Sigmoid colon (tissue), 6 donors: ENCODE measurements at regions not wholly inside any gene's neighbourhood (a gene's known extent, or its start where the extent isn't known, plus 50 kb on each side); places are given as distances from the start of the nearest gene placed in this dataset.

Experiments used
- DNase-seq: peaks from one replicate; pipeline ENCODE4 v3.0.0-alpha.2; 2019
- H3K27ac ChIP-seq, 4 donors: fragments of 200-600 bp; sonication (generic); one replicate each; pipeline ENCODE4 v1.5.1; 2016 to 2019; ENCODE audit warnings: mild to moderate bottlenecking in 1 of 4
- H3K27me3 ChIP-seq, 3 donors: fragments of 200-600 bp; sonication (generic); one replicate each; pipeline ENCODE4 v1.5.1; 2019; ENCODE audit warnings: mild to moderate bottlenecking in 1 of 3
- H3K36me3 ChIP-seq, 4 donors: fragments of 200-600 bp; sonication (generic); one replicate each; pipeline ENCODE4 v1.5.1; 2016 to 2019
- H3K4me1 ChIP-seq, 4 donors: fragments of 200-600 bp; sonication (generic); one replicate each; pipeline ENCODE4 v1.5.1; 2017 to 2019
- H3K4me3 ChIP-seq, 4 donors: fragments of 200-600 bp; sonication (generic); one replicate each; pipeline ENCODE4 v1.5.1; 2017 to 2019; ENCODE audit warnings: mild to moderate bottlenecking in 2 of 4, moderate library complexity in 1 of 4
- H3K9me3 ChIP-seq, 4 donors: fragments of 200-600 bp in 3 of 4; sonication (generic) in 3 of 4; one replicate each; pipeline versions ENCODE4 v1.5.1 to v1.6.1; 2013 to 2019
- EP300 ChIP-seq, 4 donors: sonication (generic); formaldehyde crosslinking; IDR thresholded peaks; one replicate each; pipeline ENCODE4 v1.6.1; 2017; ENCODE audit warnings: antibody characterized with exemption in 4 of 4
- POLR2A ChIP-seq, 2 donors: fragments of 450-650 bp; IDR thresholded peaks; one replicate each; pipeline ENCODE4 v1.6.1; 2016; ENCODE audit warnings: antibody characterized with exemption in 2 of 2, mild to moderate bottlenecking in 2 of 2, moderate library complexity in 2 of 2
- POLR2AphosphoS5 ChIP-seq, 4 donors: sonication (generic); formaldehyde crosslinking; IDR thresholded peaks; one replicate each; pipeline ENCODE4 v1.6.1; 2017; ENCODE audit warnings: antibody characterized with exemption in 4 of 4
- WGBS, 2 donors: extraction: QIAGEN DNeasy Blood & Tissue Kit; methylation state at CpG; one replicate each; pipeline ENCODE4 v1.1.7; 2013; 5-methylcytosine and 5-hydroxymethylcytosine counted together
- intact Hi-C: fragments of 100-400 bp; cut with DNase I; formaldehyde crosslinking; loops from one replicate; pipeline ENCODE4 v1.15.1; 2023
- TF ChIP-seq, protein P1 (sequence below), 4 experiments: fragments of 450-650 bp in 3 of 4; fragments of 200-600 bp in 1 of 4; IDR thresholded peaks; one replicate each; pipeline ENCODE4 v1.5.1; 2016 to 2019; ENCODE audit warnings: antibody characterized with exemption in 4 of 4, mild to moderate bottlenecking in 3 of 4, moderate library complexity in 2 of 4
- donor health status: healthy with polysubstance abuse.
- donor health status: healthy.

DNA sequence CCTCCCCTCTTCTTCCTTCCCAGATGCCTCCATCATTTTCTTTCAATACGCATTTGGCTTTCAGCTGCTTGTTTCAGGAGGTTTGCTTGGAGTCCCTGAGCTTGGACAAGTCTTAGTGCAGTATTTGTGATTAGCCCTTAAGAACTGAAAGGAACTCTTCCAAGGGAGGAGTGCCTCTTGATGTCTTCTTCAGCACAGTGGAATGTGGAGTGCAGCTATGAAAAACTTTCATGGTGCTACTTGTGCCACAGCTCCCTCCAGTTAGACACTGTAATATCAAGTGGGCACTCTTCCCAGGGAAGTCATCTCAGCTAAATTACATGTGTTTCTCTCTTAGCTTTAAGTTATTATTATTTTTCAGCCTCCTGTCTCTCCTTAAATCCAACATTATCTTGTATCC is 173.1 kb downstream of the NECTIN3 start:
- no peak for DNase-seq

DNA sequence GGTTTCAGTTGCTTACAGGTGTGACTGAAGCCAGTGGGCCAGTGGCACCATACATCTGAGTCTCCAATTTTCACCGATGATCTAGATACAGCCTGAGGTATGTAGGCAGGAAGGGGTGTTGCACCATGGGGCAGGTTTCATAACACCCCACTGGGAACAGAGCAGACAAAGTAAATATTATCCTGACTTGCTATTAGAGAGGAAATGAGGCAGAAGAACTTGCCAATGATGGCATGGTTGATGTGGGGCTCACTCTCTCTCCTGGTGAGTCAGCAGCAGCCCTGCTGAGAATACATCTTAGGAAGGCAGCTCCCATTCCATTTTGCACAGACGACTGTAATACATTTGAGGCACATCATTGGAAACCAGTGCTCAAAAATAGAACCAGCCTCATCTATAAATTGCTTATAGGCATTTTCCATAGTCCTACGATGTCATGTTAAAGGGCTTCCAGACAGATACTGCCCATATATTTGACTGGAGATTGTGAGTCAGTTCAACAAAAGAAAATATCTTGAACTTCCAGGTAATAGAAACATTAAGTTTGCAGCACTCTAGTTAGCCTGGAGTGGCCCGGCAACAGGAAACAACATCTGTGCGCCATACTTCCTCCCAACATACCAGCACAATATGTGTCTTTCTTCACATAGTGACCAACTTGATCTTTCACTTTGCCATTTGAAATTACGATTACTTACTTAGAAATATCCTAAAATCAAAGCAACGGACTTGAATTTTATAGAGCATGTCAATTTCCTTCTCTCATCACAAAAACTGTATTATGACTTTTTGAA is 175.5 kb downstream of the NECTIN3 start:
- Histone ChIP-seq H3K9me3 (peaks cover 0 to 7% (median 0%) of the 10 kb centered on the region in 4 donors), H3K27me3 (no peaks in the 10 kb centered on the region), H3K4me1 (no peaks in the 10 kb centered on the region), H3K36me3 (no peaks in the 10 kb centered on the region), H3K27ac (no peak overlapping the region), H3K4me3 (no peak overlapping the region)
- TF ChIP-seq EP300 (IDR thresholded peaks at IDR 0.05) (no peak), POLR2AphosphoS5 (IDR thresholded peaks at IDR 0.05) (no peak), POLR2A (IDR thresholded peaks at IDR 0.05) (no peak)
- TF ChIP-seq, protein P1, sequence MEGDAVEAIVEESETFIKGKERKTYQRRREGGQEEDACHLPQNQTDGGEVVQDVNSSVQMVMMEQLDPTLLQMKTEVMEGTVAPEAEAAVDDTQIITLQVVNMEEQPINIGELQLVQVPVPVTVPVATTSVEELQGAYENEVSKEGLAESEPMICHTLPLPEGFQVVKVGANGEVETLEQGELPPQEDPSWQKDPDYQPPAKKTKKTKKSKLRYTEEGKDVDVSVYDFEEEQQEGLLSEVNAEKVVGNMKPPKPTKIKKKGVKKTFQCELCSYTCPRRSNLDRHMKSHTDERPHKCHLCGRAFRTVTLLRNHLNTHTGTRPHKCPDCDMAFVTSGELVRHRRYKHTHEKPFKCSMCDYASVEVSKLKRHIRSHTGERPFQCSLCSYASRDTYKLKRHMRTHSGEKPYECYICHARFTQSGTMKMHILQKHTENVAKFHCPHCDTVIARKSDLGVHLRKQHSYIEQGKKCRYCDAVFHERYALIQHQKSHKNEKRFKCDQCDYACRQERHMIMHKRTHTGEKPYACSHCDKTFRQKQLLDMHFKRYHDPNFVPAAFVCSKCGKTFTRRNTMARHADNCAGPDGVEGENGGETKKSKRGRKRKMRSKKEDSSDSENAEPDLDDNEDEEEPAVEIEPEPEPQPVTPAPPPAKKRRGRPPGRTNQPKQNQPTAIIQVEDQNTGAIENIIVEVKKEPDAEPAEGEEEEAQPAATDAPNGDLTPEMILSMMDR (IDR thresholded peaks at IDR 0.05): no peak
- intact Hi-C loops: no loop called here
- no peak for DNase-seq
- 75 to 90% methylated on average over 7 of the region's 7 CpGs for WGBS, 2 donors

More for the DNA sequence above, 173.1 kb downstream of the NECTIN3 start:
- no peaks in the 10 kb centered on the region for H3K4me1 ChIP-seq
- 84 to 89% methylated on average over 1 of the region's 1 CpG for WGBS, 2 donors
- H3K4me3 ChIP-seq: no peak overlapping the region
- peaks cover 0 to 7% (median 0%) of the 10 kb centered on the region in 4 donors for H3K9me3 ChIP-seq
- TF ChIP-seq, protein P1 (IDR thresholded peaks at IDR 0.05): no peak
- TF ChIP-seq EP300 (IDR thresholded peaks at IDR 0.05) (no peak), POLR2A (IDR thresholded peaks at IDR 0.05) (no peak), POLR2AphosphoS5 (IDR thresholded peaks at IDR 0.05) (no peak)
- H3K27me3 ChIP-seq: no peaks in the 10 kb centered on the region
- H3K36me3 ChIP-seq: no peaks in the 10 kb centered on the region
- H3K27ac ChIP-seq: no peak overlapping the region
- intact Hi-C loops: no loop called here

DNA sequence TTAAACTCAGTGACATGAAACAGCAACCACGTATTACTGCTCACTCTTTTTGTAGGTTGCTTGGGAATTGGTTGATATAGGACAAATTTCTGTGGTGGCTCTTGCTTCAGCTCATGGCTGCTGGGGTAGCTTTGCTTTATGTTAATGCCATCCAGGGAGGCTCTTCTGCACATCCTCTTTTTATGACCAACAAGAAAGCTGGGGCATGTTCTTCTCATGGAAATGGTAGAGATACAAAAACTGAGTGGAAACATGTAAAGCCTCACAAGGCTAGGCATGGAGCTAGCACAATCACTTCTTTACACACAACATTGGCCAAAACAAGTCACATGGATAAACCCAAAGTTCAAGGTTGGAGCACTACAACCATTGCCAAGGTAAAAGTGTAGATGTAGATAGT is 176.8 kb downstream of the NECTIN3 start:
- no peaks in the 10 kb centered on the region for H3K36me3 ChIP-seq
- no peak overlapping the region for H3K27ac ChIP-seq
- WGBS, 2 donors: 88 to 90% methylated on average over 1 of the region's 1 CpG
- H3K9me3 ChIP-seq: peaks cover 0 to 2% (median 0%) of the 10 kb centered on the region in 4 donors
- no peak overlapping the region for H3K4me3 ChIP-seq
- H3K27me3 ChIP-seq: no peaks in the 10 kb centered on the region
- no peaks in the 10 kb centered on the region for H3K4me1 ChIP-seq
- no peak for DNase-seq
- TF ChIP-seq POLR2AphosphoS5 (IDR thresholded peaks at IDR 0.05) (no peak), POLR2A (IDR thresholded peaks at IDR 0.05) (no peak), EP300 (IDR thresholded peaks at IDR 0.05) (no peak)
- TF ChIP-seq, protein P1 (IDR thresholded peaks at IDR 0.05): no peak
- intact Hi-C loops: no loop called here

DNA sequence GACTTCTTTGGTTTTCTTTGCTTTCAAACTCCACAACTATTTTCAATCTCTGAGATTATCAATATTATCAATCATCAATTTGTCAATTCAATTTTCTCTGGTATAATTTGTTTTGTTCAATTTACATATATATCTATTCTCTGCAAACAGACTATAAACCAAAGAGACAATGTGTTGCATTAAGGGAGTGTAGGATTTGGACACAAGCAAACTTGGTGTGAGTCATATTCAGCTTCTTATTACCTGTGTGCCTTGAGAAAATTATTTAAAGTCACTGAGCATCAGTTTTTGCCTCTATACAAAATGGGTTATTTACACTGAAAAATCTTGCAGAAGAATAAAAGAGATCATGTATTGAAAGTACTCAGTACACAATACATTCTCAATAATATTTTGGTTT is 177.8 kb downstream of the NECTIN3 start:
- H3K27ac ChIP-seq: no peak overlapping the region
- no peaks in the 10 kb centered on the region for H3K4me1 ChIP-seq
- no peaks in the 10 kb centered on the region for H3K36me3 ChIP-seq
- TF ChIP-seq POLR2A (IDR thresholded peaks at IDR 0.05) (no peak), POLR2AphosphoS5 (IDR thresholded peaks at IDR 0.05) (no peak), EP300 (IDR thresholded peaks at IDR 0.05) (no peak)
- TF ChIP-seq, protein P1 (IDR thresholded peaks at IDR 0.05): no peak
- H3K4me3 ChIP-seq: no peak overlapping the region
- no peak for DNase-seq
- H3K9me3 ChIP-seq: no peaks in the 10 kb centered on the region
- intact Hi-C loops: no loop called here
- H3K27me3 ChIP-seq: no peaks in the 10 kb centered on the region

DNA sequence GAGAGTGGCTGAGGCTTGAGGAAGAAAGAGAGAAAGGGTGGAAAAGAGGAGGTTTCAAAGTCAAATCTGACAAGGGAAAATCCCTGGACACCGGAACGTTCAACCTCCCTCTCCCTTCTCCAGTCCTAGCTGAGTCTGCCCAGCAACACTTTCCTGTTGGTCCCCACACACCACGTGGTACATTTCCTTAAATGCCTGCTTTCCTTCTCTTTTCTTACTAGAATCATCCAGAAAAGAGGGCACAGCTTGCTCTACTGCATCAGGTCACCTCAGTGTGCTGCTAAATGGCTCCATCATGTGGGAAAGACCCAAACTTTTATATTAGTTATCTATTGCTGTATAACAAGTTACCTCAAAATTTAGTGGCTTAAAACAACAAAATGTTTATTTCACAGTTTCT is 181.2 kb downstream of the NECTIN3 start:
- no peaks in the 10 kb centered on the region for H3K27me3 ChIP-seq
- no peak for DNase-seq
- H3K4me1 ChIP-seq: no peaks in the 10 kb centered on the region
- H3K27ac ChIP-seq: no peak overlapping the region
- WGBS, 2 donors: 28 to 43% methylated on average over 3 of the region's 3 CpGs
- H3K36me3 ChIP-seq: no peaks in the 10 kb centered on the region
- H3K9me3 ChIP-seq: no peaks in the 10 kb centered on the region
- intact Hi-C loops: no loop called here
- TF ChIP-seq POLR2A (IDR thresholded peaks at IDR 0.05) (no peak), POLR2AphosphoS5 (IDR thresholded peaks at IDR 0.05) (no peak), EP300 (IDR thresholded peaks at IDR 0.05) (no peak)
- TF ChIP-seq, protein P1 (IDR thresholded peaks at IDR 0.05): no peak
- no peak overlapping the region for H3K4me3 ChIP-seq
